ENCODE measurements at regions not wholly inside any gene's neighbourhood (a gene's known extent, or its start where the extent isn't known, plus 50 kb on each side); places are given as distances from the start of the nearest gene placed in this dataset.
"Not testable (repeated sequence)": the region's sequence is repeated elsewhere in the genome, so short reads cannot be mapped to it uniquely, and the experiment has no call there.

GRCh38 chr14:45785240-45785639, 532.2 kb upstream of the MIS18BP1 start:
- TF ChIP-seq ZNF565 (CRISPR knock-in tag; conservative IDR thresholded peaks at IDR 0.05; ENCODE audit: low read depth) (no peak), ZFP3 (CRISPR knock-in tag; IDR thresholded peaks at IDR 0.05) (no peak), ISL1 (CRISPR knock-in tag; IDR thresholded peaks at IDR 0.05) (no peak), PPARA (CRISPR knock-in tag; IDR thresholded peaks at IDR 0.05; ENCODE audit: borderline replicate concordance) (no peak), PATZ1 (CRISPR knock-in tag; IDR thresholded peaks at IDR 0.05; ENCODE audit: borderline replicate concordance) (no peak), ESRRG (CRISPR knock-in tag; IDR thresholded peaks at IDR 0.05) (no peak), CREB5 (CRISPR knock-in tag; IDR thresholded peaks at IDR 0.05; ENCODE audit: low read depth) (no peak), BACH2 (CRISPR knock-in tag; IDR thresholded peaks at IDR 0.05; ENCODE audit: borderline replicate concordance) (no peak), RARB (CRISPR knock-in tag; IDR thresholded peaks at IDR 0.05) (no peak), SNAI2 (CRISPR knock-in tag; IDR thresholded peaks at IDR 0.05) (no peak), ZC3H10 (CRISPR knock-in tag; IDR thresholded peaks at IDR 0.05) (no peak), CSDC2 (CRISPR knock-in tag; IDR thresholded peaks at IDR 0.05) (no peak)

GRCh38 chr14:45766247-45766646, 513.2 kb upstream of the MIS18BP1 start:
- ATAC-seq, result no peak
- no peak for TF ChIP-seq ZNF70 (CRISPR knock-in tag; IDR thresholded peaks at IDR 0.05)
- TF ChIP-seq POU6F1 (CRISPR knock-in tag; IDR thresholded peaks at IDR 0.05; ENCODE audit: borderline replicate concordance, low read depth), result no peak
- TF ChIP-seq ZNF8 (CRISPR knock-in tag; IDR thresholded peaks at IDR 0.05), result no peak

More at GRCh38 chr14:45785240-45785639, 532.2 kb upstream of the MIS18BP1 start:
- ATAC-seq, result no peak

- TF ChIP-seq POU6F1 (CRISPR knock-in tag; IDR thresholded peaks at IDR 0.05; ENCODE audit: borderline replicate concordance, low read depth) (no peak), OSR1 (CRISPR knock-in tag; IDR thresholded peaks at IDR 0.05) (no peak), SNAI2 (CRISPR knock-in tag; IDR thresholded peaks at IDR 0.05) (no peak), ARNTL (CRISPR knock-in tag; IDR thresholded peaks at IDR 0.05; ENCODE audit: borderline replicate concordance, low read depth) (no peak), BACH2 (CRISPR knock-in tag; IDR thresholded peaks at IDR 0.05; ENCODE audit: borderline replicate concordance) (no peak)
- no peak for ATAC-seq
Measured at GRCh38 chr14:45757655-45758054, 504.7 kb upstream of the MIS18BP1 start.

GRCh38 chr14:45756412-45756811, 503.4 kb upstream of the MIS18BP1 start:
- ATAC-seq, result not testable (repeated sequence)

GRCh38 chr14:45743884-45744283, 490.9 kb upstream of the MIS18BP1 start:
- no peak for ATAC-seq
- TF ChIP-seq ZFP3 (CRISPR knock-in tag; IDR thresholded peaks at IDR 0.05) (no peak), PATZ1 (CRISPR knock-in tag; IDR thresholded peaks at IDR 0.05; ENCODE audit: borderline replicate concordance) (no peak), SNAI2 (CRISPR knock-in tag; IDR thresholded peaks at IDR 0.05) (no peak), ZFP30 (CRISPR knock-in tag; IDR thresholded peaks at IDR 0.05) (no peak), ISL1 (CRISPR knock-in tag; IDR thresholded peaks at IDR 0.05) (no peak), POU6F1 (CRISPR knock-in tag; IDR thresholded peaks at IDR 0.05; ENCODE audit: borderline replicate concordance, low read depth) (no peak), TOX (CRISPR knock-in tag; IDR thresholded peaks at IDR 0.05; ENCODE audit: borderline replicate concordance) (no peak), CSDC2 (CRISPR knock-in tag; IDR thresholded peaks at IDR 0.05) (no peak)
